Nephron progenitor cell (in vitro differentiated cells): ENCODE measurements at regions not wholly inside any gene's neighbourhood (a gene's known extent, or its start where the extent isn't known, plus 50 kb on each side); places are given as distances from the start of the nearest gene placed in this dataset.

ENCODE experiments used
- DNase-seq: peaks from one replicate; pipeline ENCODE4 v3.0.0; 2021
- H3K27ac Mint-ChIP-seq: 2 replicates; pipeline ENCODE4 v1.8.0; 2021; ENCODE audit warnings: mild to moderate bottlenecking, moderate library complexity, mixed read lengths
- H3K27me3 Mint-ChIP-seq: 2 replicates; pipeline ENCODE4 v1.8.0; 2021; ENCODE audit warnings: mild to moderate bottlenecking, low read depth, mixed read lengths; ENCODE audit not compliant: poor library complexity
- H3K36me3 Mint-ChIP-seq: 2 replicates; pipeline ENCODE4 v1.8.0; 2021; ENCODE audit warnings: low read depth, mixed read lengths
- H3K4me1 Mint-ChIP-seq: 2 replicates; pipeline ENCODE4 v1.8.0; 2021; ENCODE audit warnings: mixed read lengths
- H3K4me3 Mint-ChIP-seq: 2 replicates; pipeline ENCODE4 v1.8.0; 2021; ENCODE audit warnings: mild to moderate bottlenecking, moderate library complexity, mixed read lengths
- H3K9me3 Mint-ChIP-seq: 2 replicates; pipeline ENCODE4 v1.8.0; 2021; ENCODE audit warnings: mild to moderate bottlenecking, moderate library complexity, mixed read lengths
- CTCF ChIP-seq: fragments of 200-600 bp; sonication (generic); IDR thresholded peaks from 2 replicates; pipeline ENCODE4 v1.5.0; 2021; ENCODE audit warnings: antibody characterized with exemption

DNA sequence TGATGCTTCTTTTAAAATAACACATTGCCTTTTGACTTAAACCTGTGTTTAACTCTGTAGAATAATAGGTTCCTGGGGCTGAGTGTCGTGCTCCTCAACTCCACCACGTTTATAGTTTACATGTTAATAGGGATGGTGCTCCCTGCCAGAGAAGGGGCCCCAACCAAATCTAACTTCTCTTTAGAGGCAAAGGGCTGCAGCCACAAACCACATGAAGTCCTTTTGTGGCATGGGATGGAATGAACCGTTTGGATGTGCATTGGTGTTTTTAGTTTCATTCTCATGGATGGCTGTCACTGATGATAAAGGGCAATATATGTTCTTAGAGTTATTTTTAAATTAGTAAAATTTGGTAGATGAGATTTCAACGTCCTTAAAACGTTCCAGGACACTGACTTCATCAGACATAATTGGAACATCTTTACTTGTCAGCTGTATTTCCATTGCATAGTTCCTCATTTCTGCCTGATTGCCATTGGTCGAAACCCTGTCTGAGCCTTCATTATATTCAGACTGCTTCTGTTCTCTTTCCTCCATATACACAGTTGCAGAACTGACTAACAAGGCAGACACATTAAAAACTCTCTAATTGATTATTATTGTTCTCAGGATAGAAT lies 60.4 kb upstream of the HPF1 start:
- TF ChIP-seq CTCF = no peak
- H3K9me3 Mint-ChIP-seq = no peaks in the 10 kb centered on the region
- H3K4me3 Mint-ChIP-seq = no peak overlapping the region
- no peak for DNase-seq
- H3K36me3 Mint-ChIP-seq = no peaks in the 10 kb centered on the region
- H3K27me3 Mint-ChIP-seq = peaks cover 3% of the 10 kb centered on the region
- H3K27ac Mint-ChIP-seq = no peak overlapping the region
- no peaks in the 10 kb centered on the region for H3K4me1 Mint-ChIP-seq

DNA sequence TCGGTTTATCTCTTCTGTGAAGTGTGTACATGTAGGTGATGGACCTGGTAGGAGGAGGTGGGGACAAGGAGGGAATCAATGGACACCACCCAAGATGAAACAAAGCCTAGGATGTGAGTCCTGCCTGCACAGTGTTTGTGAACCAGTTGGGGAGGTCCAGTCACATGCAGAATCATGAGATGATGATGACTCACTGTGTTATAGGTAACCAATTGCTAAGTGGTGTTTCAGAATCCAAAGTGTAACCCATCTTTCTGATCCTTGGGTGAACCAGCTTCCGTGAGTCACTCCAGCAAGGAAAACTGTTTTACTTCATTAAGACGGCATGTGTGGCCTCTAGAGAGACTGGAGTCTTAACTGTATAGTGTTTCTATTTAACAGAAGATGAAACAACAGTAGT lies 57.9 kb upstream of the HPF1 start:
- H3K36me3 Mint-ChIP-seq = no peaks in the 10 kb centered on the region
- no peak for DNase-seq
- H3K27me3 Mint-ChIP-seq = peaks cover 6% of the 10 kb centered on the region
- H3K4me1 Mint-ChIP-seq = peaks cover 9% of the 10 kb centered on the region
- no peak overlapping the region for H3K4me3 Mint-ChIP-seq
- no peaks in the 10 kb centered on the region for H3K9me3 Mint-ChIP-seq
- no peak for TF ChIP-seq CTCF
- H3K27ac Mint-ChIP-seq = no peak overlapping the region

GRCh38 chr4:169811476-169811875 lies 53.7 kb upstream of the HPF1 start:
- no peak for DNase-seq
- no peak overlapping the region for H3K4me3 Mint-ChIP-seq
- H3K4me1 Mint-ChIP-seq = peaks cover 14% of the 10 kb centered on the region
- no peaks in the 10 kb centered on the region for H3K36me3 Mint-ChIP-seq
- no peak for TF ChIP-seq CTCF
- H3K27me3 Mint-ChIP-seq = peaks cover 9% of the 10 kb centered on the region
- no peak overlapping the region for H3K27ac Mint-ChIP-seq
- H3K9me3 Mint-ChIP-seq = no peaks in the 10 kb centered on the region

- Mint-ChIP-seq H3K4me3 (no peak overlapping the region), H3K9me3 (no peaks in the 10 kb centered on the region), H3K27me3 (peaks cover 7% of the 10 kb centered on the region), H3K27ac (peak overlapping the region; percentile 28), H3K36me3 (no peaks in the 10 kb centered on the region), H3K4me1 (peaks cover 14% of the 10 kb centered on the region)
- peak; percentile 89 for TF ChIP-seq CTCF
- peak; percentile 30 for DNase-seq
These were observed 52.9 kb upstream of the HPF1 start for GRCh38 chr4:169810325-169811323.

DNA sequence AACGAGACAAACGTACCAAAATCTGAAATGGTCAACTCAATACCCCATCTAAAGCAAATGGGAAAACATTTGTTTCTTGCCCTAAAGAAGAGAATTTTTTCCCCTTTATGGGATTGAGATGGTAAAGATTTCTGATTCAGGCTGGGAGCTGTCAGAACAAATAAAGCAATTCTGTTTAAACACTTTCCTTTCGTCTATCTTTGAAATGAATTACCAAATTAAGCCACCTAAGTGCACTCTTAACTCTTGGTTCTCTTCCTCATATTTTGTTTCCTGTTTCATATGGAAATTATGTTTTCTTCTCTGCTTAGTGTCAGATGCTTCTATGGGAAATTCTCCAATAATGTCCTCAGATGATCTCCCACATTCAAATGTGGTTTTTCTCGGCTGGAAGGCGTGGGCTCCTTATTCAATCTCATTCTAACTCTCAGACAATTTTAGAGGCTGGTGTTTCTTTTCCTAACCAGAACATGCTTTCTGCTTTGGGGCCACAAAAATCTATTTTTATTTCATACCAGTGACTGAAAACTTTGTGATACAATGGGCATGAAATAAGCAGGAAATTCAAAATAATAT lies 50.3 kb upstream of the HPF1 start:
- no peak overlapping the region for H3K27ac Mint-ChIP-seq
- peaks cover 14% of the 10 kb centered on the region for H3K4me1 Mint-ChIP-seq
- H3K27me3 Mint-ChIP-seq = peaks cover 10% of the 10 kb centered on the region
- no peak for TF ChIP-seq CTCF
- H3K9me3 Mint-ChIP-seq = peaks cover 7% of the 10 kb centered on the region
- H3K4me3 Mint-ChIP-seq = no peak overlapping the region
- no peak for DNase-seq
- no peaks in the 10 kb centered on the region for H3K36me3 Mint-ChIP-seq
